Stimulated activated CD8-positive, alpha-beta memory T cell treated with anti-CD3 and anti-CD28 coated beads, Interleukin-7, amount 100 ng/mL, for 48 hours (primary cell): ENCODE measurements at regions not wholly inside any gene's neighbourhood (a gene's known extent, or its start where the extent isn't known, plus 50 kb on each side); places are given as distances from the start of the nearest gene placed in this dataset.
"Not testable (repeated sequence)": the region's sequence is repeated elsewhere in the genome, so short reads cannot be mapped to it uniquely, and the experiment has no call there.

Experiments
- DNase-seq, 2 donors: peaks; one replicate each; pipeline ENCODE4 v3.0.0-alpha.2; 2020; ENCODE audit warnings: low read depth in 1 of 2; ENCODE audit errors: extremely low read depth in 1 of 2

GRCh38 chr9:68593760-68594159, 53.1 kb upstream of the TMEM252 start:
- DNase-seq = not testable (repeated sequence)

GRCh38 chr9:68595868-68596267, 55.2 kb upstream of the TMEM252 start:
- DNase-seq = no peak

GRCh38 chr9:68597362-68597997, 56.8 kb upstream of the TMEM252 start:
- no peak for DNase-seq

GRCh38 chr9:68599826-68600225, 59.1 kb upstream of the TMEM252 start:
- no peak for DNase-seq

- no peak for DNase-seq
Measured at GRCh38 chr9:68601081-68601480, 60.4 kb upstream of the TMEM252 start.

- no peak for DNase-seq
Measured at GRCh38 chr9:68603371-68603770, 62.7 kb upstream of the TMEM252 start.

DNA sequence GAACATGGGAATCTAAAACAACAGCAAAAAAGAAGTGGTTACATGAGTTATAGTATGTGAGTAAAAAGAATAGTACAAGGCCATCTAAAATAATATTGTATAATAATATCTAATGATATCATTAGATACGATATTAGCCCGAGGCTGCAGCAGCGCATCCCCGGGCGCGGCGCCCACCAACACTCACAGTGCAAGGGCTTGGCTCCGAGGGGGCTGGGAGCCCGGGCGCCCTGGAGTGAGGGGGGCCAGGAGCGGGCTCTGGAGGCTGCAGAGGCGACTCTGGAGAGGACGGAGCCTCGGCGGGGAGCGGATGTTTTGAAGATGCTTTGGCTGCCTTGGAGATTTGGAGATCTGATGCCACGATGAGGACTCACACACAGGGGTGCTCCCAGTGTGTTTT, 68.1 kb upstream of the TMEM252 start:
- DNase-seq = no peak

GRCh38 chr9:68609901-68610415, 69.3 kb upstream of the TMEM252 start:
- no peak for DNase-seq

DNA sequence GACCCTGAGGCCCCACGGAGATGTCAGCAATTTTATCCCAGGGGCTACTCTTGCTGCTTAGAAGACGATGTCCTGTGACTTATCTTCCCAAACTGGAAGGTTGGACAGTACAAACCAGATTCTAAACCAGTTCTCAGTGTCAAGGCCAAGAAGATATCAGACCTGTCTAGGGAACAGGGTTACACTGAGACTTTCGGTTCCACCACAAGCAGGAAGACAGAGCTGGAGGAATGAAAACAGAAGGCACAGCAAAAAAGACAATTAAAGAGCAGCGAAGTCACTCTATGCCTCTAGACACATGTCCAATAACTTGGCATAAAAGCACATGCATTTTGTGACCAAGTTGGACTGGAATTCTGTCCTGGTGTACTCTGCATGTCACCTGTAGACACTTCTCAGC, 73.4 kb upstream of the TMEM252 start:
- DNase-seq = no peak

GRCh38 chr9:68617011-68617410, 76.3 kb upstream of the TMEM252 start:
- not testable (repeated sequence) for DNase-seq

- DNase-seq = no peak
Measured at GRCh38 chr9:68619072-68619471, 78.4 kb upstream of the TMEM252 start.

- no peak for DNase-seq
Measured at GRCh38 chr9:68619636-68620035, 79.0 kb upstream of the TMEM252 start.

DNA sequence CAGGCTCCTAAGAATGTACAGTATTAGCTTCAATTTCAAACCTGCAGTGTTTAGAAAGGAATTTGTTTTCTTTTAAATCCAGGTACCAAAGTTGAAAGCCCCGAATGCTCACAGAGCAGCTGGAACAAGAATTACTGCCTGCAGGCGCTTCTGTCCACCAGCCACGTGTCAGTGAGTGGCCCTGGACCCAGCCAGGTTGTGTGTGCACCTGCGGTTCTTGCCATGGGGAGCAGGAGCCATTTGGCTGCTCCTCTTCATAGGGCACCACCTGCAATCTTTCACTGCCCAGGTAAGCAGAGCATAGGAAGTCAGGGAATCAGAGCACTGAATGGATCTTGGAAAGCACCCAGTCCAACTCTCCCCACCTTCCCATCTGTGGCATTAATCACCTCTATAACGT, 79.5 kb upstream of the PIP5K1B start:
- no peak for DNase-seq

DNA sequence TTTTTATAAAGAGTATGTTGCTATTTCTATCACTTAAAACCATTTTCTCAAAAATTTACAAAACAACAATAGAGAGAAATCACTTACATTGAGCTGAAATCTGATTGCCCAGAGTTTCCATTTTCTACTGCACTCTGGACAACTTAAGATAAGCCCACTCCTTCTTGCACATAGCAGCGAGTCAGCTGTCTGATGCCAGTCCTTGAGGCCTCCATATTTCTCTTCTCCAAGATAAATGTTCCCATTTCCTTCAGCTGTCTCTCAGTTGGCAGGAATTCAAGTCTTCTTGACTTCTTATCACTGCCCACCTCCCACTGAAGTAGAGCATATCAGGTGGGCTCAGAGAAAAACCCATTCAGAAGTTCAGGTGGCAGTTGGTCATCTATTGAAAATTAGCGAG, 78.5 kb upstream of the PIP5K1B start:
- no peak for DNase-seq

DNA sequence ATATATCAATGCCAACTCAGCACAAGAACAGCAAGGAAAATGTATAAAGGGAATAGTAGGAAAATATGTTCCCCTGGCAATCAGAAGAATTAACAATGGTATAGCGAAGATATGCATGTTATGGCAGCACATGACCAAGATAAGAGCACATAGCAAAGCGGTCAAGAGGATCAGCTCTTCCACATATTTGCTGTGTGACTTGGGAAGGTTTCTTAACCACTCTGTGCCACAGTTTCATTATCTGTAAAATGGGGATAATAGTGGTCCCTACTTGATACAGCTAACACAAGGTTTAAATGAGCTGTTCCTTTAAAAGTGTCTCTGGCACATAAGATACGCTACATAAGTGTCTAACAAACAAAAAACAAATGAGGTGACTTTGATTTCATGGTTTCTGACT, 77.9 kb upstream of the PIP5K1B start:
- no peak for DNase-seq

GRCh38 chr9:68627594-68627993, 77.4 kb upstream of the PIP5K1B start:
- no peak for DNase-seq

- no peak for DNase-seq
Measured at GRCh38 chr9:68629042-68629441, 76.0 kb upstream of the PIP5K1B start.

- DNase-seq = no peak
Measured at GRCh38 chr9:68631811-68632210, 73.2 kb upstream of the PIP5K1B start.

- DNase-seq = no peak
Measured at GRCh38 chr9:68637020-68637419, 68.0 kb upstream of the PIP5K1B start.

DNA sequence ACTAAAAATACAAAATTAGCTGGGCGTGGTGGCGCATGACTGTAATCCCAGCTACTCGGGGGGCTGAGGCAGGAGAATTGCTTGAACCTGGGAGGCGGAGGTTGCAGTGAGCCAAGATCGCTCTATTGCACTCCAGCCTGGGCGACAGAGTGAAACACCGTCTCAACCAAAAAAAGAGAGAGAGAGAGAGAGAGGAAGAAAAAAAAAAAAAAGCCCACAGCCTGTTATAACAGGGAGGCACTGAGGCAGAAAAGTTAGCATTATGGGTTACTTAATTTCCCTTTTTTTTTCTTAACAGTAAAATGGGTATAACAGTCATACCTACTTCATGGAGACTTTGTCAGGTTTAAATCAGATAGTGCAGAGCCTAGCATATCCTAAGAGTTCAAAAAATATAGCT, 65.8 kb upstream of the PIP5K1B start:
- not testable (repeated sequence) for DNase-seq

DNA sequence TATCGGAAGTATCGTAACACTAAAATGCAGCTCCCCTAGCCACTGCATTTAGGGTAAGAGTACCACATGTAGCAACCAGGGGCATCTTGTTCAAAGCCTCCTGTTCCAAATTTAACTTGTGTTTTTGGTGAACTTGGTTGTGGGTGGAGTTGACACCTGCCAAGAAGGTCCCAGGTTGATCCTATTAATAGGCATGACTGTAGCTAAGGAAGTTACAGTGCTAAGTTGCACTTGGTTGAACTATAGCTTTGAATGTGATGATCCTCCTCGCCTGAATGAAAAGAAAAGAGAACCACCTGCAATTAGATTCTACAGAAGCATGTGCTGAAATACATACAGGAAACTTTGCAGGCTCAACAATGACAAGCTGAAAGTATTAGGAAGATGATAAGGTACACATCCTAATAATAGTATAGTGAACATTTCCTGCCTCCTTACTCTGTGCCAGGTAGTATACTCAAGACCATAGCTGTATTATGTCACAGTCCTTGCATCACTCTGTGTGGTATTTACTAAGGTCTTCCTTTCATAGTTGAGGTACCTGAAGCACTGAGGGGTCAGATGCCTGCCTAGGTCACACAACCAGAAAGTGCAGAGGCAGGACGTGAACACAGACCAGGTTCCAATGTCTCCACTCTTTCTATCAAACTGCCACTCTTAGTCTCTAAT, 64.5 kb upstream of the PIP5K1B start:
- DNase-seq = no peak
